DND-41 (cell line): ENCODE measurements at regions not wholly inside any gene's neighbourhood (a gene's known extent, or its start where the extent isn't known, plus 50 kb on each side); places are given as distances from the start of the nearest gene placed in this dataset.

Source experiments
- ATAC-seq: fragments of 200-7000 bp; cut with Tn5 transposase; 3 replicates; pipeline ENCODE4 v1.9.1; 2021; ENCODE audit warnings: low read depth; ENCODE audit not compliant: insufficient read depth
- DNase-seq: peaks from one replicate; pipeline ENCODE4 v3.0.0-alpha.2; 2020
- H2AFZ ChIP-seq: 2 replicates; pipeline ENCODE4 v1.6.0; 2012; ENCODE audit warnings: low read depth, low read length
- H3K27ac ChIP-seq: 2 replicates; pipeline ENCODE4 v1.5.1; 2012; ENCODE audit warnings: low read length, inconsistent platforms
- H3K27me3 ChIP-seq: fragments of 200-600 bp; sonication (generic); 2 replicates; pipeline ENCODE4 v1.6.0; 2012; ENCODE audit warnings: low read length, mild to moderate bottlenecking, inconsistent platforms; ENCODE audit not compliant: insufficient read depth, poor library complexity
- H3K36me3 ChIP-seq: 2 replicates; pipeline ENCODE4 v1.5.1; 2012; ENCODE audit warnings: low read length, inconsistent platforms; ENCODE audit not compliant: insufficient read depth
- H3K4me1 ChIP-seq: 2 replicates; pipeline ENCODE4 v1.5.1; 2012; ENCODE audit warnings: mild to moderate bottlenecking, low read length; ENCODE audit not compliant: insufficient read depth
- H3K4me2 ChIP-seq: 2 replicates; pipeline ENCODE4 v1.6.0; 2012; ENCODE audit warnings: mild to moderate bottlenecking, moderate library complexity, low read length, inconsistent platforms; ENCODE audit not compliant: insufficient read depth
- H3K4me3 ChIP-seq, 2 experiments: fragments of 200-600 bp in 1 of 2; shearing (Covaris generic) in 1 of 2; 2 replicates each; pipeline ENCODE4 v1.5.1; 2012 to 2016; ENCODE audit warnings: inconsistent platforms in 2 of 2, low read length in 2 of 2, mild to moderate bottlenecking in 2 of 2, low read depth in 1 of 2, moderate library complexity in 1 of 2
- H3K79me2 ChIP-seq: 2 replicates; pipeline ENCODE4 v1.6.0; 2012; ENCODE audit warnings: low read length, inconsistent platforms; ENCODE audit not compliant: insufficient read depth
- H3K9ac ChIP-seq: 2 replicates; pipeline ENCODE4 v1.6.0; 2012; ENCODE audit warnings: low read depth, mild to moderate bottlenecking, inconsistent platforms, low read length, moderate library complexity
- H3K9me3 ChIP-seq: 2 replicates; pipeline ENCODE4 v1.5.1; 2012; ENCODE audit warnings: low read length, moderate library complexity, mild to moderate bottlenecking, inconsistent platforms; ENCODE audit not compliant: insufficient read depth, severe bottlenecking
- H4K20me1 ChIP-seq: 2 replicates; pipeline ENCODE4 v1.6.0; 2012; ENCODE audit warnings: low read length; ENCODE audit not compliant: insufficient read depth
- EZH2 ChIP-seq: IDR thresholded peaks from 3 replicates; pipeline ENCODE4 v1.6.1; 2012; ENCODE audit warnings: borderline replicate concordance, low read depth, mild to moderate bottlenecking, moderate library complexity, low read length, inconsistent platforms; ENCODE audit not compliant: severe bottlenecking
- TF ChIP-seq, protein P1 (sequence below): IDR thresholded peaks from 2 replicates; pipeline ENCODE4 v1.5.1; 2012; ENCODE audit warnings: borderline replicate concordance, low read length, moderate library complexity, mild to moderate bottlenecking; ENCODE audit not compliant: poor library complexity, severe bottlenecking; ENCODE audit errors: extremely low read depth

- no peaks in the 10 kb centered on the region for H3K9me3 ChIP-seq
- TF ChIP-seq, protein P1, sequence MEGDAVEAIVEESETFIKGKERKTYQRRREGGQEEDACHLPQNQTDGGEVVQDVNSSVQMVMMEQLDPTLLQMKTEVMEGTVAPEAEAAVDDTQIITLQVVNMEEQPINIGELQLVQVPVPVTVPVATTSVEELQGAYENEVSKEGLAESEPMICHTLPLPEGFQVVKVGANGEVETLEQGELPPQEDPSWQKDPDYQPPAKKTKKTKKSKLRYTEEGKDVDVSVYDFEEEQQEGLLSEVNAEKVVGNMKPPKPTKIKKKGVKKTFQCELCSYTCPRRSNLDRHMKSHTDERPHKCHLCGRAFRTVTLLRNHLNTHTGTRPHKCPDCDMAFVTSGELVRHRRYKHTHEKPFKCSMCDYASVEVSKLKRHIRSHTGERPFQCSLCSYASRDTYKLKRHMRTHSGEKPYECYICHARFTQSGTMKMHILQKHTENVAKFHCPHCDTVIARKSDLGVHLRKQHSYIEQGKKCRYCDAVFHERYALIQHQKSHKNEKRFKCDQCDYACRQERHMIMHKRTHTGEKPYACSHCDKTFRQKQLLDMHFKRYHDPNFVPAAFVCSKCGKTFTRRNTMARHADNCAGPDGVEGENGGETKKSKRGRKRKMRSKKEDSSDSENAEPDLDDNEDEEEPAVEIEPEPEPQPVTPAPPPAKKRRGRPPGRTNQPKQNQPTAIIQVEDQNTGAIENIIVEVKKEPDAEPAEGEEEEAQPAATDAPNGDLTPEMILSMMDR, result no peak
- TF ChIP-seq EZH2, result no peak
- no peak overlapping the region for H3K4me2 ChIP-seq
- H4K20me1 ChIP-seq, result no peaks in the 10 kb centered on the region
- H3K27me3 ChIP-seq, result no peaks in the 10 kb centered on the region
- no peaks in the 10 kb centered on the region for H3K36me3 ChIP-seq
- H3K9ac ChIP-seq, result no peak overlapping the region
- ATAC-seq (no peak), DNase-seq (no peak)
- H3K27ac ChIP-seq, result no peak overlapping the region
- H3K4me1 ChIP-seq, result no peaks in the 10 kb centered on the region
- no peaks in the 10 kb centered on the region for H3K79me2 ChIP-seq
- H2AFZ ChIP-seq, result no peak overlapping the region
- no peak overlapping the region for H3K4me3 ChIP-seq
These were observed 436.4 kb downstream of the ACTL7B start for GRCh38 chr9:108419379-108419778.

DNA sequence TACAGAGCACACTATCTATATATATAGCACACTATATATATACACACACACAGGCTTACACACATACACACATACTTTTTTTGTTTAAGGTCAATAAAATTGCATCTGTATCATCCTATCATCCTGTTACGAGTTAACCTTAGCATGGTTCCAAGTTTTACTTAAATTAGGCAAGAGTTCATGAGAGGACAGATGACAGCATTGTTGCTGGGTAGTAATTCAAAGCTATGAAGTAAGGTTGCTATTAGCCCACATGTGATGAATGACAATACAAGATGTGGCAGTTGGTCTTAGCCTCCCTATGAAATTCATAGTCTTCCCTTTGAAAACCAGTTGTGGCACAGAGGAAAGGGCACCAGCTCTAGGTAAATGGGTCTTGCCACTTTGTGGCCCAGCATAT, 438.1 kb downstream of the ACTL7B start:
- no peaks in the 10 kb centered on the region for H3K79me2 ChIP-seq
- no peak for TF ChIP-seq EZH2
- TF ChIP-seq, protein P1, result no peak
- H3K9ac ChIP-seq, result no peak overlapping the region
- no peaks in the 10 kb centered on the region for H4K20me1 ChIP-seq
- H3K27ac ChIP-seq, result no peak overlapping the region
- H3K4me1 ChIP-seq, result no peaks in the 10 kb centered on the region
- H3K4me3 ChIP-seq, result no peak overlapping the region
- no peaks in the 10 kb centered on the region for H3K36me3 ChIP-seq
- H3K4me2 ChIP-seq, result no peak overlapping the region
- no peak overlapping the region for H2AFZ ChIP-seq
- ATAC-seq (no peak), DNase-seq (no peak)
- H3K9me3 ChIP-seq, result no peaks in the 10 kb centered on the region
- no peaks in the 10 kb centered on the region for H3K27me3 ChIP-seq

DNA sequence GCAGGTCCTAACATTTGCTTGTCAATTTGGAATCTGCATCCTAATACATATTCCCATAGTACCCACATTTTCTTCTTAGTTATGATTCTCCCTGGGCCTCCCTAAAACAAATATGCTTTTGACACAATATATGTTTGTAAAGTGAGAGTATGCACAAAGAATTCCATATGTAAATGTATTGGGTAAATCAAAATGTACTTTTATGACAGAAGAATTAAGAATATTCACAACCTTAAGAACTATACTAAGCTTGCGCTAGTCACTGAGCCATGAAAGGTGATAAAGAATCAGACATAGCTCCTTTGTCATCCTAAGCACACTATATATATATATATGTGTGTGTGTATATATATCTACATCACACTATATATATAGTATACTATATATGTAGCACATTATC, 438.5 kb downstream of the ACTL7B start:
- DNase-seq, result no peak
- Histone ChIP-seq H3K27me3 (no peaks in the 10 kb centered on the region), H3K36me3 (no peaks in the 10 kb centered on the region), H3K9ac (no peak overlapping the region), H3K4me2 (no peak overlapping the region), H3K4me1 (no peaks in the 10 kb centered on the region), H2AFZ (no peak overlapping the region), H4K20me1 (no peaks in the 10 kb centered on the region), H3K27ac (no peak overlapping the region), H3K9me3 (no peaks in the 10 kb centered on the region), H3K79me2 (no peaks in the 10 kb centered on the region), H3K4me3 (no peak overlapping the region)
- no peak for TF ChIP-seq EZH2
- TF ChIP-seq, protein P1, result no peak
- no peak for ATAC-seq

DNA sequence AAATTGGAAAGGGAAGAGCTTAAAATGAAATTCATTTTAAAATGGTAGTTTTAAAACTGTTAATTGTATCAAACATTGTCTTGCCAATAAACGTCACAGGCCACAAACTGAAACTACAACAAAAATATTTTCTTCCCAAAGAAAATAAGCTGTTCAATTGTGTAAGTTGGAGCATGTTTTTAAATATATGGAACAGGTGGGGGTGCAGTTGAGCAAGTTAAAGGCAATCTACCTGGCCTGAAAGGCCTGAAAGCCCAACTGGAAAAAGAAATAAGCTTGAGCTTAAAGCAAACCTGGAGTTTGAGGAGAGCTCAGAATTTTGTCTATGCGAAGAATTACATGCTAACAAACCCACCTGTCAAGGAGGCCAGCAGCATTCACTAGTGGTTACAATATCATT, 439.5 kb downstream of the ACTL7B start:
- H4K20me1 ChIP-seq, result no peaks in the 10 kb centered on the region
- H3K79me2 ChIP-seq, result no peaks in the 10 kb centered on the region
- no peak for TF ChIP-seq EZH2
- TF ChIP-seq, protein P1, result no peak
- no peak for DNase-seq
- no peaks in the 10 kb centered on the region for H3K27me3 ChIP-seq
- no peaks in the 10 kb centered on the region for H3K9me3 ChIP-seq
- no peak overlapping the region for H3K9ac ChIP-seq
- H3K4me1 ChIP-seq, result no peaks in the 10 kb centered on the region
- H3K4me2 ChIP-seq, result no peak overlapping the region
- no peak overlapping the region for H2AFZ ChIP-seq
- no peaks in the 10 kb centered on the region for H3K36me3 ChIP-seq
- no peak overlapping the region for H3K4me3 ChIP-seq
- no peak overlapping the region for H3K27ac ChIP-seq
- no peak for ATAC-seq
